ENCODE measurements at regions not wholly inside any gene's neighbourhood (a gene's known extent, or its start where the extent isn't known, plus 50 kb on each side); places are given as distances from the start of the nearest gene placed in this dataset.
"Not testable (repeated sequence)": the region's sequence is repeated elsewhere in the genome, so short reads cannot be mapped to it uniquely, and the experiment has no call there.

DNA sequence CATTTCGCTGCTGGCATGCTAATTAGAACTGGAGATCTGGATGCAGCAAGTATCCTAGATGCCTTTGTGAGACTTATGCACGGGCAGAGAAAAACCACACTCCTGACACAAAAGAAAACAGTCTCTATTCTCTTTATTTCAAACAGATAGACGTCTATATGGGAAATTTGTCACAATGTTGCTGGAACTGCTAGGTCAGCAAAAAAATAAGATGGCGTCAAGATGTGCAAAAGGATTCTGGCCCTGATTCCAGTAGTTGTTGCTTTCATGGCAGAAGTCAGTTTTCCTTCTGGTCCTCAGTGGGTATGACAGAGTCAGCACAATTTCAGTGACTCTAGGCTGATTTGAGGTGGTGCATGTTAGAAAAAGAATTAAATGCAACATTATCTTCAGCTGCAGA, 1068.0 kb downstream of the SLITRK5 start:
- DNase-seq: no peak

DNA sequence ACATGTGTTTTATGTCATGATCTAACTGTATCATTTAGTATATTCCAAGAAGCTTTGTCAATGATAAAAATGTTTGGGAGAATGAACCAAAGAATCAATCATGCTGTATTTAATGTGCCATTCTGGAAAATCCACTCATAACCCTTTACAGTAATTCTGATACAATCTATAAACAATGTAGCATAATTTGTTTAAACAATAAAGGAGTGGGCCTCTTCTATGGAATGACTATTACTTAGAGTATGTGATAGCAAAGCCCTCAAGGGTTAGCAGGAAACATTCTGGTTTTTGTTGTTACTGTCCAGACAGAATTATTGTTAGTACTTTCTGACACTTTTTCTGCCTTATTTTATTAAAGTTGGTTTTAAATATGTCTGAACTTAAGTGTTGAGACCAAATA, 1073.1 kb downstream of the SLITRK5 start:
- DNase-seq: no peak

DNA sequence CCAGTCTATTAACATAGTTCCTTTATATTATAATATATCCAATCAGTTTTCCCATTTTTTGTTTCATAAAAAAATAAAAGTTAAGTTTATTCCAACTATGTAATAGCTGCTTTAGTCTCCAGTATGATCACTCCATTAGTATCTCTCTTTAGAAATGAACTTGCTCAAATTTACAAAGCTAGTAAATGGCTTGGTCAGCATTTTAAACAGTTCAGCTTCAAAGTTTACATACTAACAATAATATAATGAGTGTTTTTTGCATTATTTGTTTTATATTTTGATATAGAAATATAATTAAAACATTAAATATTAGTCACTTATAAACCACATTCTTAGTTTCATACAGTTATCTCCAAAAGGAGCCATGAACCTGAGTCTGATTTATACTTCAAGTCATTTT, 1073.8 kb downstream of the SLITRK5 start:
- no peak for DNase-seq

DNA sequence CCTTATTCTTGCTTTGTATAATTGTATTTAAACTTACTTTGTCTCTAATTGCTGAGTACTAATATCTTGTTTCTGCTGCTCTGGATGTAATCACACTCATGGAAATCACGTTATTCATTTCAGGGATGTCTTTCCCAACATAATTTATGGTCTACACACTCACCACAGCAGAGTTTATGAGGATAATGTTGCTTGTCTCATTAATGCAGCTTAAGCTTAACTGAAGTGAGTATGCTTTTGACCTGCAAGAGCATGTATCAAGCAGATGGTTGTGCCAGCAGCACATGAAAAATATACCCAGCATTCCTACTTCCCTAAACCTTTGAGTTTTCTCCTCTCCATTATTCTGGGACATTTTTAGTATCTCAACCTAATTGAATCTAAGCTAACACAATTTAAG, 1080.9 kb downstream of the SLITRK5 start:
- no peak for DNase-seq

DNA sequence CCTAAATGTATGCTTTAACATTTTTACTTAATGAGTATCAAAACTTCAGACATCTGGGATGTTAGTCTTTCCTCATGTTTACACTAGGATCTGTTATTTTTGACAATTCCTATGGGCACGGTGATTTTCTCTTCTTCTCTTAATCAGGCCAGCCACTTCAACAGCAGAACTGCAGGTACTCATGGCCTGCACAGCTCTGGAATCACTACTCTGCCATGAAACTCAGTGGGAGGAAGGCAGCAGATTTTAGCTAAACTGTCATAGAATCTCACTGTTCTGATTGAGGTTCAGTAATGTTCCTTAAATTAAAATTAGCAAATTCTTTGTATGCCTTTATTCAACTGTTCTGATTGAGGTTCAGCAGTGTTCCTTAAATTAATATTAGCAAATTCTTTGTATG, 1083.0 kb downstream of the SLITRK5 start:
- DNase-seq: no peak

DNA sequence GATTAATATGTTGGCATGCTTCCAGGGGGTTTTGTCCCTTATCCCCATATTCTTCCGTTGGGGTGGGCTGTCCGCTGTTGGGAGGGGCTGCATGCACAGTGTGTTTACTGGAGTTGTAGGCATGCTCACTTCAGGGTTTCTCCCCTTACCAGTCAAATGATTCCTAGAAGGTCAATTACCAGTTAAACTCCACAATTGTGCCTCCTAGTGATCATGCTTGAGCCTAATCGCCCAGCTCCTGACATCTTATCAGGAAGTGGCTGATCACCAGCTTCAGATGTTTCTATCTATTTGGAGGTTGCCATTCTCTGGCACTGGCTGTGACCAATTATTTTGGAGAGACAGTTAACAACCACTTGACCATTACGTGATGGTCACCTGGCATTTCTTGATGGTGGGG, 1090.0 kb downstream of the SLITRK5 start:
- no peak for DNase-seq

DNA sequence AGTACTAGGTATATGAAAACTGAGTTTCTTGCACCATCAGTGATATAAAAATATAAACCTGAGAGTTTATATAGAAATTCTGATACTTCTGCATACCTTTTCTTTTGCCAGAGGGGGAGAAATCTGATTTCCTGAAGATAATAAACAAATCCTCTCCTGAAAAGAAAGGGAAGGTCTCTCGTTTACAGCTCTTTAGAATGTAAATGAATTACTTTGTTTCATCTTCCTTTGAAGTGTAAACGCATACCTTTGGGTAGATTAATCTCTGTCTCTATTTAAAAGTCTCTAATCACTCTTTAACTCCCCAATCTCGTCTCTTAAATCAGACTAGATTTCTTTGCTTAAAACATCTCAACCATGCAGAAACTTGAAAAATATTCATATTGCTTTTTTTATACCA, 1092.9 kb downstream of the SLITRK5 start:
- DNase-seq: no peak

DNA sequence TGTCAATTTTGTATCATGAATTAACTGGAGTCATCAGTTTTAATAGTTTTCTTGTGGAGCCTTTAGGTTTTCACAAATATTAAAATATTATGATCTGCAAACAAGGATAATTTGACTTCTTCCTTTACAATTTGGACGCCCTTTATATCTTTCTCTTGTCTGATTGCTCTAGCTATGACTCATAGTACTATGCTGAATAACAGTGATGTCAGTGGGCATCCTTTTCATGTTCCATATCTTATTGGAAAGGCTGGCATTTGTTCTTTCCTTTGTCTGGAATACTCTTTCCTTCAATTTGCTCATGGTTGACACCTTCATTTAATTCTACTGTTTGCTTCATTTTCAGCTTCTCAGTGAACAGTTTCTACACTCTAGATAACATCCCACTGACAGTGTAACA, 1129.3 kb downstream of the SLITRK5 start:
- no peak for DNase-seq

DNA sequence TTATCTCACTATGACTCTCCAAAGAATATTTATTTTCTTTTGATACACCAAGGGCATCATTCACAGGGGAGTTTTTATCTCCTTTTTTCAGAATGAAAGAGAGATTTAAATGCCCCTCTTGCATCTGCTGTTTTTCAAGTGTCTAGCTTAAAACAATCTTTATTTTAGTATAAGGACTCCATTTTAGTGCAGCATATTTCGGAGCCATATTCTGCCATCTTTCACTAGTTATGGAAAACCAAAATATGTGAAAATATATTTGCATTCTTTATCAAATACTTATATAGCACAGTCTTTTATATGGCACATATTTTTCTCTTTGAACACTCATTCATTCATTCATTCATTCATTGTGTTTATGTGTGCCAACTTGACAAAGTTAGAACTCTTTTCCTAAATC, 1130.2 kb downstream of the SLITRK5 start:
- DNase-seq: no peak

DNA sequence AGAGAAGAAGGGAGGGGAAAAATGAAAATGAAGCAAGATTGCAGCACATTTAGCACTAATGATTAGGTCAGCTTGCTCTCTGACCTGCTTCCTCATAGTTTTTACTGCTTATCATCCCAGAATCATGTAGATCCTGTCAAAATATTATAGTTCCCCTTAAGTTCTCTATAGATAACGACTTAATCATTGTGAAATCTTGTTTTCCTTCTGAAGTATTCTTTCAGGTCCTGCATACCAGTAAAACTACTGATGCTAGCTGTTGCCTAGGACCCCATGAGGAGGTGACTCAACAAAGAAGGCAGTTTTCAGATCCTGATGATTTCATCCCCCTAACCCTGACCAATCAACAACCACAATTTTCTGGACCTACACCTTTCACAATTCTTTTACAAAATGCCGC, 1131.7 kb downstream of the SLITRK5 start:
- no peak for DNase-seq

DNA sequence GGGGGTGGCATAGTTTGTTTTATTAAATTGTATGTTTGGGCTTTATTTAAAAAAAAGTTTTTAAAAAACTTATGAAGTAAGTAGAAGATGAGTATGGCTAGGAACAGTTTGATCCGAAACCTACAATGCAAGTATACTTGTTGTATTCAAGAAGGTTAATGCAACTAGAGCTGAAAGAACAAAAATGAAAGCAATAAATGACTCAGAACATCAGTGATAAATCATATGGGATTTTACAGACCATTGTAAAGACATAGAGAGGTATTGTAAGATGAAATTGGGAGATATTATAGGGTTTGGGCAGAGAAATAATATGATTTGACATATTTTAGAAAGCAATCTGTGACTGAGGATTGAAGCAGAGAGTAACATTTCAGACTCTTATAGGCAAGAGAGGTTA, 1135.3 kb downstream of the SLITRK5 start:
- no peak for DNase-seq

DNA sequence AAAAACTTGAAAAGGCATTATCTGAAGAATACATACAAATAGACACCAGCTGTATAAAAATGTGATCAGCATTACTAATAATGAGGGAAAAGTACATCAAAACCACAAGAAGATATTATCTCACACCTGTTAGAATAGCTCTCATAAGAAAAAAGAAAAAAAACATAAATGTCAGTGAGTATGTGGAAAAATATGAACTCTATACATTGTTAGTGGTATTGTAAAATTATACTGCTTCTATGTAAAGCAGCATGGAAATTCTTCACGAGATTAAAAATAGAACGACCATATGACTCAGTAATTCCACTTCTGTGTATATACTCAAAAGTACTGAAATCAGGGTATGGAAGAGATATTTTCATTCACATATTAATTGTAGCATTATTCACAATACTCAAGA, 1146.4 kb downstream of the SLITRK5 start:
- DNase-seq: no peak

DNA sequence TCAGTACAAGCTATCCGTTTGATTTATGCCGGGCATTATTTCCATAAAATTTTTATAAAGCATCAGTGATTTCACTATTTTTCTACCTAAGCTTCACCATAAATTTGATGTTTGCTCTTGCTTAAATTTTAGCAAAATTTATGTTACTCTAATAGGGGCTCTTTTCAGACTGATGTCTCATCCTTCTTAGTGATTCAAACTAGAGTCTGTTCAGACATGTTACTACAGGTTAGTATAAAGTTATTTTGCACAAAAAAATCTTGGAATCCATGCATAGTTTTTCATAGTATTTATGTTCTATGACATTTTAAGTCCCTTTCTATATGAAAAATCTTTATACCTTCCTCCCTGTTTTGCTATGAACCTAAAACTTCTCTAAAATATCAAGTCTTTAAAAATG, 1151.9 kb downstream of the SLITRK5 start:
- DNase-seq: no peak

DNA sequence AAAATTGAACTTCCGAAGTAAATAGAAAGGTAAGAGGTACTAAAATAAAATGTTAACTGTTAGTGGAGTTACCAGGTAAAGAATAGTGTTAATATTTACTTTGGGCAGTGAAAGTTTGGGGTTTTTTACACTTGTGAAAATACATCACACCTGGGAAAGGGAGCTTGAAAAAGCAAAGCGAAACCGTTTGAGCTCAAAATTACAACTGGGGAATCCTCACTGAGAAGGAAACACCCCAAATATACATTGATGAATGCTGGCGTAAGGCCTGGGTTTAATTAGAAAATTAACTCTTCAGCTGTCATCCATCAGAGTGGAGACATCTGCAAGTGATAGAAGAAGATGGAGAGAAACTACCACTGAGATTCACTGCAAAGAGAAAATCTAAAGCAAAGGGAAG, 1153.0 kb downstream of the SLITRK5 start:
- no peak for DNase-seq

DNA sequence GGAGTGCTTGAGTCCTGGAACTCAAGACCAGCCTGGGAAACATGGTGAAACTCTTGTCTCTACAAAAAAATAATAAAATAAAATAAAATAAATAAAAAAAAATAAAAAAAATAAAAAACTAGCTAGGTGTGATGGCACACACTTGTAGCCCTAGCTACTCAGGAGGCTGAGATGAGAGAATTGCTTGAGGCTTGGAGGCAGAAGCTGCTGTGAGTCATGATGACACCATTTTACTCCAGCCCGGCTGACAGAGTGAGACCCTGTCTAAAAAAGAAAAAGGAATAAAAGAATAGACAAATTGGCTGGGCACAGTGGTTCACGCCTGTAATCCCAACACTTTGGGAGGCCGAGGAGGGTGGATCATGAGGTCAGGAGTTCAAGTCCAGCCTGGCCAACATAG, 1168.9 kb downstream of the SLITRK5 start:
- DNase-seq: no peak

DNA sequence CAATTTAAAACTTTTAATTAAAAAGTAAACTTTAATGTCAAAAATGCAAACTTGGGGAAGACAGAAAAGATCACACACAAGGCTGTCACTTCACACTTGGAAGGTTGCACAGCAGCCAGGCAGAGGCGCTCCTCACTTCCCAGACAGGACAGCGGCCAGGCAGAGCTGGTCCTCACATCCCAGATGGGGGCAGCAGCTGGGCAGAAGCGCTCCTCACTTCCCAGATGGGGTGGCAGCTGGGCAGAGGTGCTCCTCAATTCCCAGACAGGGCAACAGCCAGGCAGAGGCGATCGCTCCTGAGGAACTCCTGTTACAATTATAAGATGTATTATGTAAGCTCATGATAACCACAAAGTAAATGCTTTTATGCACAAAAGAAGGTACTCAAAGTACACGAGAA, 1181.1 kb downstream of the SLITRK5 start:
- DNase-seq: not testable (repeated sequence)

DNA sequence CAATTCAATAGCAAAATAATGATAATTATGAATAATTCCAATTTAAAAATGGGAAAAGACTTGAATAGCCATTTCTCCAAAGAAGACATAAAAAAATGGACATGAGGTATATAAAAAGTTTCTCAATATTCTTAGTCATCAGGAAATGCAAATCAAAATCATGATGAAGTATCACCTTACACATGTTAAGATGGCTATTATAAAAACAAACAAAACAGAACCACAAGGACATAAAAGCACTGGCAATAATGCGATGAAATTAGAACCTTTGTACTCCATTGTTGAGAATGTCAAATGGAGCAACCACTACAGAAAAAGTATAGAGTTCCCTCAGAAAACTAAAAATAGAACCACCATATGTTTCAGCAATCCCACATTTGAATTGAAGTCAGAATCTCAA, 1186.1 kb downstream of the SLITRK5 start:
- peak; percentile 73 for DNase-seq

DNA sequence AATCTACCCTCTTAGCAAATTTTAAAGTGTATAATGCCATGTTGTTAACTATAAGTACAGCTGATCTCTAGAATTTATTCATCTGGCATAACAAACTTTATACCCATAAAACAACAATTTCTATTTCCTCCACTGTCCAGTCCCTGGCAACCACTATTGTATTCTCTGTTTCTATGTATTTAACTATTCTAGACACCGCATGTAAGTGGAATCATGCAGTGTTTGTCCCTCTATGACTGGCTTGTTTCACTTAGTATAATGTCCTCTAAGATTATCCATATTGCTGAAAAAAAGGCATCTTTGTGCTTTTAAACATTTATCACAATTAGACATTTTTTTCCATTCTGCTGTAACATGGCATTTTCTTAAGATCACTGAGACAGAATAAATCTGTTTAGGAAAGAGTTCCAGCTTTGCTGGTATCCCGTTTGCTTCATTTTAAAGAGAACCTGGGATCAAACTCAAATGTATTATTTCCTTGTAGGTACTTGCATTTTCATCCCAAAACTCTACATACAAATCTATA, 1191.0 kb downstream of the SLITRK5 start:
- no peak for DNase-seq

DNA sequence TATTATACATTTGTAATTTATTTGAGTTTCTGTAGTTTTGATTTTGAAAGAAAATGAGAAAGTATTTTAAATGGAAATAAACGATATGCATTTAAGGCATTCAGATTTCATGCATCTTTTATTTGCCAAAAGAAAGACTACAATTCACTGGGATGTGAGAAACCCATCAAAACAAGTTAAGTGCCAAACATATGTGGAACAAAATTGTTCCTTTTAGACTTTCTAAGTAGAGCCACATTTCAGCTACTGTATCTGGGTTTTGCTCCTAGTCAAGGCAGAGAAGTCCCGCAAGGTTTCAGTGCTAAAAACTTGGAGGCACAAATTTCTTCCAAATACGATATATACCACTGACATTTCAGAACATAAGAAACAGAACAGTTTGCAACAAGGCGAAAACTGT, 1191.9 kb downstream of the SLITRK5 start:
- DNase-seq: no peak

DNA sequence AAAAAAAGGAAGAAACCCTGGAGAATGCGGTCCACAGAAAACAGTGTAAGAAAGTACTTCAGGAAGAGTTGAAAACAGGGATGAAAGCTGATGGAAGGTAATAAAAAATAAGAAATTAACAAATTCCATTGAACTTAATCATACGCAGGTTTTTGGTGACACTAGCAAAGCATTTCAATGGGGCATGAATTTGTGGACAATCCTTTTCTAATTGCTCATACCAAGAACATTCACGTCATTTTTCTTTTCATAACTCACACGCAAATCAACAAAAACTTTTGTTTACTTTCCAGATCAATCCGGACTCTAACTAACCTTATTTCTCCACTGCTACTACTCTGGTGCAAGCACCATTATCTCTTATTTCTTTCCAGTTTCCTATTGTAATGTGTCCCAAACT, 1195.0 kb downstream of the SLITRK5 start:
- no peak for DNase-seq

DNA sequence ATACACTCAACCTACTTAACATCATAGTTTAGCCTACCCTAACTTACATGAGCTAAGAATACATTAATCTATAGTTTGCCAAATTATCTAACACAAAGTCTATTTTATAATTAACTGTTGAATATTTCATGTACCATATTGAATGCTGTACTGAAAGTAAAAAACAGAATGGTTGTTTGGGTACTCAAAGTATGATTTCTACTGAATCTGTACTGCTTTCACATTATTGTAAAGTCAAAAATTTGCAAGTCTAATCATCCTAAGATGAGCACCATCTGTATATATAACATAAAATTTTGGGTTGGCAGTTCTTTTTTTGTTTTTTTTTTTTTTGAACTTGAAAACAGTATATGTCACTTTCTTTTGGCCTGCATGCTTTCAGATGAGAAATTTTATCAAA, 1212.6 kb downstream of the SLITRK5 start:
- no peak for DNase-seq

DNA sequence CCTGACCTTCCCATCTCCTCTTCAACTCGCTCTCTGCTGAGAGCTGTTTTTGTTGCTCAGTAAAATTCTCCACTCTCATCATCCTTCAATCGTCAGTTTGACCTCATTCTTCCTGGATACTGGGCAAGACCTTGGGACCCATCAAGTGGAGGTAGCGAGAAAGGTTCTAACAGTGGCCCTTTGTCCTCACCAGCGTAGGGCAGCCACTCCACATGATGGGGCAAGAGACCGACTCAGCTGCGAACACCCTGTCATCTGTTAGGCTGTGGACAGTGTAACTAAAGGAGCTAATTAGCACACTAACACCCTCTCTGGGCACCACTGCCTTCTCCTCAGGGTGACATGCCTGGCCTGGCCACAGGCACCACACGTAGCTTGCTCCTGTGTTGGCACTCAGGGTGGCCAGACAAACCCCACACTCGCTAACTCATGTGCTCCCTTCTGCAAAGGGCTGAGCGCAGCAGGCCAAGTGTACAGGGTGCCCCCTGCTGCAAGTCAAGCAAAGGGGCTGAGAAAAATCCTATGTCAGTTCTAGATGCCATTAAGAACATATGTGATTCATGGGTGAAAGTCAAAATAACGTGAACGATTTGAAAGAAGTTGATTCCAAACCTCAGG, 1216.0 kb downstream of the SLITRK5 start:
- no peak for DNase-seq

DNA sequence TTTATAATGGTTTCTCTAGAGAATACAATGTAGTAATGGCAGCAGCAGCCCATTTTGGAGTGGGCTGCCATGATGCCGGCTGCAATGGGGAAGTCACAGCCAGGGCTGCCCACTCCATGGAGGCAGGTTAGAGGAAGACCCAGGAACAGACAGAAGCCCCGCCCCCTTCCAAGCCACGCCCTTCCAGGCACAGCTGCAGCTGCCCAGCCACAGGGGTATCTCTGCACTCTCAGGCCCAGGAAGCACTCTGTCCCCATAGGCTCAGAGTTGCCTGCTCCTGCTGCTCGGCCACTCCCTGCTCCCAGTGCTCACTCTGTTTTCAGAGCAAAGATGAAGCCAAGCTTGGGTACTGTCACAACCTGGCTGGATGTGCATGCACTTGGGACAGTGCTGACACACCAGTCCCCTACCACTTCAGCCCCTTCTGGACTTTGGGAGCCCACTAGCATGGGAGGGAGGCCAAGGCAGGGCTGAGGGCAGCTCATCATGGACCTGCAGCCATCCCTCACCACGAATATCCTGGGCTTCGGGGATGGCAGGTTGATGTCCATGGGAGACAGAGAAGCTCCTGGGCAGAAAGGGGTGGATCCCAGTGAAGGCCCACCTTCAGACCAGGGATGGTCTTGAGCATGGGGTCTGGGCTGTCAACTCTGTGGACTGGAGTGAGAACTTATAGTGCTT, 1224.2 kb downstream of the SLITRK5 start:
- no peak for DNase-seq

DNA sequence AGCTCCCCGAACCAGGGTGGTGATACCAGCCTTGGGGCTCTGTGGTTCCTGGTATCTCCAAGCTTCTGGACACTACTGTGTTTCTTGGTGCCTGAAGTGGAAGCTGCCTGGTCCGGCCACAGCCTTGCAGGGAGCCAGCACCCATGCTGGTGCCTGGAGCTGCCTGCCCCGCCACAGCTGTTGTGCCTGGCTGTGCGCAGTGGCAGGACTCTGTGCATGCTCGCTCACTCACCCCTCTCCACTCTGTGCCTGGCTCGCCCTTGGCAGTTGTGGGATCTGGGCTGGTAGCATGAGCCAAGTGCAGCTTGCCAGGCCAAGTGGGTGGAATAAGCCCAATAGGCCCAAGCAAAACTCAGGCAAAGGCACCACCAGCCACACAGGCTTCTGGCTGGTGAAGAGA, 1225.3 kb downstream of the SLITRK5 start:
- DNase-seq: no peak

DNA sequence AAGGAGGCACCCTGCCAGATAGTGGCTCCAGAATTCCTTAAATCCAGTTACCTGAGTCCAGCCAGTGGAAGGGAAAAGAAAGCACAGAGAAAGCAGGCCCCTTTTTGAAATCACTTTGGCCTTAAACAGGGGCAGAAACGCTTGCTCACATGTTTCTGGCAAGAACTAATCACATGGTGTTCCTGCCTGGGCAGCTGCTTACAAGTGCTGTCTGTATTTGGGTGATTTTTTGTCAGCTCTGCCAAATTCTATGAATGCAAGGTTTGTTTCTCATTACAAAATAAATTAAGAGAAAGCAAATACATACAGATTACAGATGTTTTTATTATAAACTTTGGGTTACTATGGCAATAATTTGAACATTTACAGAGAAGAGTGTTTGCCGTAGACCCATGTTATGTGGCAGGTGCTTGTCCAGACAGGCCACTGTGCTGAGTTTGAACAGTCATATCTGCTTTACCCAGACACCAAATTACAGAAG, 1237.8 kb downstream of the SLITRK5 start:
- DNase-seq: no peak
